BLaER1 (cell line): ENCODE measurements at regions not wholly inside any gene's neighbourhood (a gene's known extent, or its start where the extent isn't known, plus 50 kb on each side); places are given as distances from the start of the nearest gene placed in this dataset.

Source experiments
- H3K27ac ChIP-seq: shearing (Covaris generic); formaldehyde crosslinking; 2 replicates; pipeline ENCODE4 v1.8.1; 2022
- H3K27me3 ChIP-seq: shearing (Covaris generic); formaldehyde crosslinking; 2 replicates; pipeline ENCODE4 v1.8.1; 2022
- H3K36me3 ChIP-seq: shearing (Covaris generic); formaldehyde crosslinking; 2 replicates; pipeline ENCODE4 v1.8.1; 2022
- H3K4me1 ChIP-seq: shearing (Covaris generic); formaldehyde crosslinking; 2 replicates; pipeline ENCODE4 v1.8.1; 2022
- H3K4me2 ChIP-seq: shearing (Covaris generic); formaldehyde crosslinking; 2 replicates; pipeline ENCODE4 v1.8.1; 2022
- H3K4me3 ChIP-seq: shearing (Covaris generic); formaldehyde crosslinking; 2 replicates; pipeline ENCODE4 v1.8.1; 2022
- H3K9ac ChIP-seq: shearing (Covaris generic); formaldehyde crosslinking; 2 replicates; pipeline ENCODE4 v1.8.1; 2022
- H3K9me3 ChIP-seq: shearing (Covaris generic); formaldehyde crosslinking; 2 replicates; pipeline ENCODE4 v1.8.1; 2022
- H4K20me1 ChIP-seq: shearing (Covaris generic); formaldehyde crosslinking; 2 replicates; pipeline ENCODE4 v1.8.1; 2022
- Cebpa-rat ChIP-seq: shearing (Covaris generic); IDR thresholded peaks from 2 replicates; pipeline ENCODE4 v1.8.1; 2022

GRCh38 chr4:43089730-43090129, 197.2 kb downstream of the GRXCR1 start:
- TF ChIP-seq Cebpa-rat: no peak
- Histone ChIP-seq H3K4me3 (no peak overlapping the region), H3K27me3 (no peaks in the 10 kb centered on the region), H3K4me2 (no peak overlapping the region), H4K20me1 (no peaks in the 10 kb centered on the region), H3K27ac (no peak overlapping the region), H3K9ac (no peak overlapping the region), H3K9me3 (no peaks in the 10 kb centered on the region), H3K36me3 (no peaks in the 10 kb centered on the region), H3K4me1 (no peaks in the 10 kb centered on the region)

GRCh38 chr4:43103048-43103447, 210.5 kb downstream of the GRXCR1 start:
- Histone ChIP-seq H3K4me2 (no peak overlapping the region), H3K27me3 (no peaks in the 10 kb centered on the region), H3K4me3 (no peak overlapping the region), H3K4me1 (no peaks in the 10 kb centered on the region), H3K9me3 (no peaks in the 10 kb centered on the region), H3K36me3 (no peaks in the 10 kb centered on the region), H4K20me1 (no peaks in the 10 kb centered on the region), H3K27ac (no peak overlapping the region), H3K9ac (no peak overlapping the region)
- no peak for TF ChIP-seq Cebpa-rat

- TF ChIP-seq Cebpa-rat: no peak
These were observed 219.6 kb downstream of the GRXCR1 start for GRCh38 chr4:43112139-43112538.

GRCh38 chr4:43113196-43113595, 220.7 kb downstream of the GRXCR1 start:
- Histone ChIP-seq H3K36me3 (no peaks in the 10 kb centered on the region), H3K27me3 (no peaks in the 10 kb centered on the region), H3K27ac (no peak overlapping the region), H3K4me2 (no peak overlapping the region), H3K4me1 (no peaks in the 10 kb centered on the region), H3K9ac (no peak overlapping the region), H4K20me1 (no peaks in the 10 kb centered on the region), H3K9me3 (no peaks in the 10 kb centered on the region), H3K4me3 (no peak overlapping the region)
- no peak for TF ChIP-seq Cebpa-rat

More at GRCh38 chr4:43112139-43112538, 219.6 kb downstream of the GRXCR1 start:
- no peak overlapping the region for H3K27ac ChIP-seq
- H3K9ac ChIP-seq: no peak overlapping the region
- H3K9me3 ChIP-seq: no peaks in the 10 kb centered on the region
- H3K4me3 ChIP-seq: no peak overlapping the region
- no peaks in the 10 kb centered on the region for H4K20me1 ChIP-seq
- H3K36me3 ChIP-seq: no peaks in the 10 kb centered on the region
- no peaks in the 10 kb centered on the region for H3K27me3 ChIP-seq
- H3K4me2 ChIP-seq: no peak overlapping the region
- no peaks in the 10 kb centered on the region for H3K4me1 ChIP-seq

- H3K4me1 ChIP-seq: no peaks in the 10 kb centered on the region
- no peak for TF ChIP-seq Cebpa-rat
- no peaks in the 10 kb centered on the region for H3K9me3 ChIP-seq
- H3K27me3 ChIP-seq: no peaks in the 10 kb centered on the region
- H3K4me2 ChIP-seq: no peak overlapping the region
- no peak overlapping the region for H3K27ac ChIP-seq
- H3K9ac ChIP-seq: no peak overlapping the region
- H4K20me1 ChIP-seq: no peaks in the 10 kb centered on the region
- H3K4me3 ChIP-seq: no peak overlapping the region
- no peaks in the 10 kb centered on the region for H3K36me3 ChIP-seq
These were observed 234.1 kb downstream of the GRXCR1 start for GRCh38 chr4:43126595-43126994.

GRCh38 chr4:43130228-43131021, 237.9 kb downstream of the GRXCR1 start:
- Histone ChIP-seq H3K4me2 (no peak overlapping the region), H3K4me1 (no peaks in the 10 kb centered on the region), H3K9ac (no peak overlapping the region), H3K27ac (no peak overlapping the region), H3K9me3 (no peaks in the 10 kb centered on the region), H3K27me3 (no peaks in the 10 kb centered on the region), H4K20me1 (no peaks in the 10 kb centered on the region), H3K36me3 (no peaks in the 10 kb centered on the region), H3K4me3 (no peak overlapping the region)
- no peak for TF ChIP-seq Cebpa-rat

GRCh38 chr4:43132010-43132582, 239.6 kb downstream of the GRXCR1 start:
- no peaks in the 10 kb centered on the region for H3K4me1 ChIP-seq
- no peak overlapping the region for H3K9ac ChIP-seq
- H4K20me1 ChIP-seq: no peaks in the 10 kb centered on the region
- H3K27ac ChIP-seq: no peak overlapping the region
- H3K36me3 ChIP-seq: no peaks in the 10 kb centered on the region
- no peak for TF ChIP-seq Cebpa-rat
- H3K27me3 ChIP-seq: no peaks in the 10 kb centered on the region
- H3K4me3 ChIP-seq: no peak overlapping the region
- H3K4me2 ChIP-seq: no peak overlapping the region
- no peaks in the 10 kb centered on the region for H3K9me3 ChIP-seq

- Histone ChIP-seq H3K4me3 (no peak overlapping the region), H3K9ac (no peak overlapping the region), H3K9me3 (no peaks in the 10 kb centered on the region), H3K4me2 (no peak overlapping the region), H3K27me3 (no peaks in the 10 kb centered on the region), H4K20me1 (no peaks in the 10 kb centered on the region), H3K4me1 (no peaks in the 10 kb centered on the region), H3K27ac (no peak overlapping the region), H3K36me3 (no peaks in the 10 kb centered on the region)
- TF ChIP-seq Cebpa-rat: no peak
These were observed 241.1 kb downstream of the GRXCR1 start for GRCh38 chr4:43133566-43133965.

- TF ChIP-seq Cebpa-rat: no peak
- no peak overlapping the region for H3K4me3 ChIP-seq
- no peaks in the 10 kb centered on the region for H4K20me1 ChIP-seq
- H3K4me2 ChIP-seq: no peak overlapping the region
- H3K27me3 ChIP-seq: no peaks in the 10 kb centered on the region
- H3K36me3 ChIP-seq: no peaks in the 10 kb centered on the region
- no peak overlapping the region for H3K27ac ChIP-seq
- no peaks in the 10 kb centered on the region for H3K4me1 ChIP-seq
- H3K9ac ChIP-seq: no peak overlapping the region
- no peaks in the 10 kb centered on the region for H3K9me3 ChIP-seq
These were observed 244.2 kb downstream of the GRXCR1 start for GRCh38 chr4:43136752-43137151.

- Histone ChIP-seq H3K9me3 (no peaks in the 10 kb centered on the region), H3K4me2 (no peak overlapping the region), H3K4me3 (no peak overlapping the region), H3K36me3 (no peaks in the 10 kb centered on the region), H4K20me1 (no peaks in the 10 kb centered on the region), H3K4me1 (no peaks in the 10 kb centered on the region), H3K27me3 (no peaks in the 10 kb centered on the region), H3K9ac (no peak overlapping the region), H3K27ac (no peak overlapping the region)
- TF ChIP-seq Cebpa-rat: no peak
These were observed 253.7 kb downstream of the GRXCR1 start for GRCh38 chr4:43146198-43146597.

GRCh38 chr4:43148481-43148880, 256.0 kb downstream of the GRXCR1 start:
- H3K27ac ChIP-seq: no peak overlapping the region

More at GRCh38 chr4:43148481-43148880, 256.0 kb downstream of the GRXCR1 start:
- H4K20me1 ChIP-seq: no peaks in the 10 kb centered on the region
- no peaks in the 10 kb centered on the region for H3K36me3 ChIP-seq
- no peak overlapping the region for H3K4me2 ChIP-seq
- H3K4me3 ChIP-seq: no peak overlapping the region
- no peak overlapping the region for H3K9ac ChIP-seq
- no peaks in the 10 kb centered on the region for H3K27me3 ChIP-seq
- no peak for TF ChIP-seq Cebpa-rat
- H3K4me1 ChIP-seq: no peaks in the 10 kb centered on the region
- H3K9me3 ChIP-seq: no peaks in the 10 kb centered on the region
